T-helper 1 cell treated with Interleukin-12 subunit alpha and Interleukin-12 subunit beta and Interleukin-4 antibody, amounts not matched to agents 30 ng/mL and 1 ng/mL, for 36 hours (primary cell): ENCODE measurements at regions not wholly inside any gene's neighbourhood (a gene's known extent, or its start where the extent isn't known, plus 50 kb on each side); places are given as distances from the start of the nearest gene placed in this dataset.
"Not testable (repeated sequence)": the region's sequence is repeated elsewhere in the genome, so short reads cannot be mapped to it uniquely, and the experiment has no call there.

Source experiments
- intact Hi-C: fragments of 100-400 bp; cut with micrococcal nuclease; formaldehyde crosslinking; loops from one replicate; pipeline ENCODE4 v1.15.1; 2024

GRCh38 chr9:97103613-97104383, 64.9 kb upstream of the CTSV start:
- intact Hi-C loops: not testable (repeated sequence)

GRCh38 chr9:97099540-97099939, 60.6 kb upstream of the CTSV start:
- intact Hi-C loops: not testable (repeated sequence)

- intact Hi-C loops: no loop called here
Measured at GRCh38 chr9:97096793-97097192, 57.9 kb upstream of the CTSV start.

- intact Hi-C loops: not testable (repeated sequence)
Measured at GRCh38 chr9:97089361-97089760, 50.4 kb upstream of the CTSV start.
